ENCODE measurements at regions not wholly inside any gene's neighbourhood (a gene's known extent, or its start where the extent isn't known, plus 50 kb on each side); places are given as distances from the start of the nearest gene placed in this dataset.
A peak's percentile ranks its signal among the peaks of the same experiment; 100 is the strongest.

GRCh38 chr7:131673576-131673975 is 117.1 kb upstream of the PODXL start:
- Histone ChIP-seq H3K79me1 (ENCODE audit: low read depth in 1 of 2, low read length in 2 of 2) (no peaks in the 10 kb centered on the region), H3K36me3 (ENCODE audit: control insufficient read depth, insufficient read depth, low read length) (no peaks in the 10 kb centered on the region), H4K91ac (ENCODE audit: insufficient read depth, low read depth, low read length) (no peak overlapping the region), H4K20me1 (ENCODE audit: insufficient read depth, low read length) (no peaks in the 10 kb centered on the region), H2BK20ac (ENCODE audit: low read depth, low read length) (no peak overlapping the region), H2BK120ac (ENCODE audit: low read depth, low read length) (no peak overlapping the region), H3K9ac (ENCODE audit: low read depth, low read length) (no peak overlapping the region), H2BK15ac (ENCODE audit: low read depth, low read length) (no peak overlapping the region), H2AK9ac (replicated peaks; ENCODE audit: low read depth, low read length, poor library complexity) (peak overlapping the region; percentile 50), H3K4me3 (ENCODE audit: insufficient read depth, low read depth, low read length) (no peak overlapping the region), H3K9me1 (ENCODE audit: insufficient read depth, low read length) (no peaks in the 10 kb centered on the region), H4K8ac (ENCODE audit: low read depth in 2 of 2, low read length in 2 of 2) (no peak overlapping the region), H4K5ac (ENCODE audit: low read depth, low read length) (no peak overlapping the region), H3K4ac (ENCODE audit: low read depth, low read length) (no peak overlapping the region), H3K56ac (ENCODE audit: extremely low read depth, insufficient read depth, low read length) (no peak overlapping the region), H3K4me1 (ENCODE audit: control insufficient read depth, insufficient read depth, low read length) (no peaks in the 10 kb centered on the region), H3K27ac (ENCODE audit: insufficient read depth, low read length) (no peak overlapping the region), H2BK5ac (ENCODE audit: low read depth, low read length, poor library complexity, severe bottlenecking) (no peak overlapping the region), H3K18ac (ENCODE audit: low read depth, low read length) (no peak overlapping the region), H2AK5ac (ENCODE audit: low read depth, low read length) (no peak overlapping the region), H3K9me3 (ENCODE audit: control insufficient read depth, insufficient read depth, low read length) (no peaks in the 10 kb centered on the region), H3K23ac (ENCODE audit: low read depth, low read length) (no peak overlapping the region), H3K4me2 (ENCODE audit: low read depth, low read length) (no peak overlapping the region), H3K14ac (replicated peaks; ENCODE audit: low read depth, low read length) (no peak overlapping the region), H2AFZ (replicated peaks; ENCODE audit: low read length, poor library complexity) (no peak overlapping the region), H3K27me3 (ENCODE audit: control insufficient read depth, insufficient read depth, low read length) (peaks cover 27% of the 10 kb centered on the region)
- dilution Hi-C loops (cut with HindIII; ENCODE audit: low sequenced_read_pairs, unreplicated experiment) (no loop called here), intact Hi-C loops (cut with micrococcal nuclease) (no loop called here), in situ Hi-C loops (cut with MboI; ENCODE audit: low sequenced_read_pairs) (no loop called here)
- no peak for ATAC-seq (ENCODE audit: low read depth)
- DNase-seq = no peak
- ChIA-PET POLR2A (ENCODE audit: unreplicated experiment) (no interaction called here), CTCF (no interaction called here)
- TF ChIP-seq CHD1 (IDR thresholded peaks at IDR 0.05; ENCODE audit: low read depth, low read length) (no peak), BHLHE40 (IDR thresholded peaks at IDR 0.05; ENCODE audit: low read depth, low read length) (no peak), MAFK (IDR thresholded peaks at IDR 0.05; ENCODE audit: low read depth, low read length) (no peak), CEBPB (IDR thresholded peaks at IDR 0.05; ENCODE audit: low read depth, low read length) (no peak), USF2 (IDR thresholded peaks at IDR 0.05; ENCODE audit: low read depth, low read length) (no peak), RCOR1 (IDR thresholded peaks at IDR 0.05; ENCODE audit: insufficient replicate concordance, low read length) (no peak), MAZ (IDR thresholded peaks at IDR 0.05; ENCODE audit: borderline replicate concordance, low read depth, low read length) (no peak), FOS (IDR thresholded peaks at IDR 0.05; ENCODE audit: low read depth, low read length) (no peak)
- no CpG with 5 or more reads among the region's 3 CpGs for WGBS, 2 experiments (ENCODE audit: extremely low coverage in 2 of 2, insufficient read length in 1 of 2)
- BruUV-seq (replicated peaks) = no TSS peak

All from IMR-90 (cell line).